Inflammatory macrophage (primary cell): ENCODE measurements at regions not wholly inside any gene's neighbourhood (a gene's known extent, or its start where the extent isn't known, plus 50 kb on each side); places are given as distances from the start of the nearest gene placed in this dataset.
A peak's percentile ranks its signal among the peaks of the same experiment; 100 is the strongest.

Experiments used
- DNase-seq, 2 donors: peaks; one replicate each; pipeline ENCODE4 v3.0.0-alpha.2; 2020 to 2022

DNA sequence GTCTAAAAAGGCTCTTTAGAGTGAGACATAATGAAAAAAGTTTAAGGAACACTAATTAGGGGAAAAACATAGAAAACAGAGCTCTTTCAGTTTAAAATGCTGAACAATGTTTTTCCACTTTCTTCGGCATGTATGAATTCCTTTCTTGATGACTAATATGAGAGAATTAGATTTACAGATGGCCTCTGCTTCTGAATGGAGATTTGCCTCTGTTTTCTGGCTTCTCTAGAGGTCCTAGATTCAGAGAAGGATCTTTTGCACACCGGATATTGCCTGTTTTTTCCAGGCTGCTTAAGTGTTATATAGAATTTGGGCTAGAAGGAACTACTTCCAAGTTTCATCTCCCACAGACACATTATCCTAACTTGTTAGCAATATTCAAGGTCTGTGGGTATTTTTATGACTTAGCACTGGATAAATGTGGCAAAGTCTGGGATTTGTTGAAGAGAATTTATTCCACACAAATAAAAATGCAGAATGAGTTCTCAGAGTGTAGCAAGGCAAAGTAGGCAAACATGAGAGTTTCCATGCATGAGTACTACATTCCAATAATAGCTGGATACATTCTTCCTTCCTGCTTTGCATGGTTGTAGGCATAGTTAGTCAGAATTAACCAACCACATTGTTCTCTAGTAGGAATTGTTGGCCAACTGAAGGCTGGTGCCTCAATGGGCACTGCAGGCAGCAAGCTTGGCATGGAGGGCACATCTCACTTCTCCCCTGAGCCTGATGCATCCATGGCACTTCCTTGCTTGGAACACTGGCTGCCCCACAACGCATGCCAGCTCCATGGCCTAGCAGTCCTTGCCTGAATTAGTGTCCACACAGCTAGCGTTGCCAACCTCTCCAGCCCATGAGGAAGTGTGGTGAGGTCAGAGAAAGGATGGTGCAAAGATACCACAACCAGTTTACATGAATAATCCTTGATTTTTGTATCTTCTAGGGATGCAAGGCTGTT is 224.2 kb downstream of the CLIC5 start:
- peak; percentile 31 to 36 for DNase-seq

GRCh38 chr6:45789238-45789637 is 226.4 kb downstream of the CLIC5 start:
- DNase-seq, result peak in 1 of 2 donors; percentile 8

DNA sequence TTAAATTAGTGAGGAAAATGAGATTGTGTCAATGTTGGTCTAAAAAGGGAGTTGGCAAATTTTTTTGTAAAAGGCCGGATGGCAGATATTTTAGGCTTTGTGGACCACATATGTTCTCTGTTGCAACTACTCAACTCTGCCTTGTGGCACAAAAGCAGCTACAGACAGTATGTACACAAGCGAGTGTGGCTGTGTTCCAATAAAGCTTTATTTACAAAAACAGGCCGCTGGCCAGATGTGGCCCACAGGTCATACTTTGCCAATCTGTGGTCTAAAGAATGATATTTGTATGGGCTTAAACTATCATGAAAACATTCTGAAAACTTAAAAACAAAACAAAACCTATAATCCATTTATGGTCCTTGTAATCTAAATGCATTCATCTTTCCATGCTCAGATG is 228.3 kb downstream of the CLIC5 start:
- DNase-seq, result no peak

DNA sequence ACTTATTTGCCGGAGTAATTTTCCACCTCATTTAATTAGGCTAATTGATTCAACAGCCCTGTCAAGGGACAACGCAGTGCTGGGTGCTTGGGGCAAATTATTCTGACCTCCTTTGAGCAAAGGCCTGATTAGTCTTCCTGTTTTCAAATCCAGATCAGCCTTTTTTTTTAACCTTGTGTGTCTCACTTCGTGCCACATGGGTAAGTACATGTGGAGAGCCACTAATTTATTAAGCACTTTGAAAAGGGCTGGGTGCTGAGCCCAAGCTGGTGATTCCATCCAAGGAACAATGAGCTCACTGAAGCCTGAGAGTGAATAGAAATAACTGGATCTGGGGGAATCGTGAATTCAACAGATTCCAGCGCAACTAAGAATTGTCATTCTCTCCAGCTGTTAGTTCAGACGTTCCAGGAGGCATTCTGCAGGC is 229.3 kb downstream of the CLIC5 start:
- no peak for DNase-seq

- no peak for DNase-seq
Observed at GRCh38 chr6:45784250-45784649, 231.4 kb downstream of the CLIC5 start.

GRCh38 chr6:45783716-45784115 is 231.9 kb downstream of the CLIC5 start:
- no peak for DNase-seq

DNA sequence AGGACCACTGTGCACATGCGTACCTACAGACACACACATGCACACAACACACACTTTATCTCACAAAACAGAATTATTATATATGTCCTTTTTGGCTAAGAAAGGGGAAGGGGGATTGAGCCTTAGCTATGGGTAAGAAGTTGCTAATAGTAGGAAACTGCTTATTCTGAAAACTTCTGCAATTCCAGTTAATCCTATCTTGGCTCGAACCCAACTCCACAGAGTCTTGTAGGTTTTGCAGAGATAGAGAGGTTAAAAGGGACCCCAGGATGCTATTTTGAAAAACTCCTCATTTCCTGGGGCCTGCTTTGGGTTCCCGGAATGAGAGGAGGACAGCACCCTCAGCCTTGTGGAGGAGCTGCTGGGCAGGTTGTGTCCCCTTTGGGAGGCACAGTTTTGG is 233.8 kb downstream of the CLIC5 start:
- DNase-seq, result no peak

DNA sequence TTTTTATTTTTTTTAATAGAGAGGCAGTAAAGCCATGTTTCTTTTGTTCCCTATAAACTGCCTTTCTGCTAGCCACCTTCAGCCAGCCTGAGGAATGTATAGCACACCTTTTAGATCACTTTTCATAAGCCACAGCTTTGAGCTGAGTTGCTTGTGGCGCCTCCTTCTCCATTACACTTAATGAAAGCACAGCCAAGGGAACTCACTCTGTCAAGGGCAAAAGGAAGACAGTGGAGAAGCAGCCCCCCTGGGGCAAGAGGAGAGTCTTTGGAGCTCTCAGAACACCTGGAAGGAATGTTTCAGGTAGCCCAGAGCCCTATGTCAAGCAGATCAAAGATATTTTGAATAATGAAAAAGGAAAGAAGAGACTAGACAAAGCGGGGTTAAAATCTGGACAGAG is 235.1 kb downstream of the CLIC5 start:
- no peak for DNase-seq

GRCh38 chr6:45775026-45775697 is 240.5 kb downstream of the CLIC5 start:
- DNase-seq, result no peak

DNA sequence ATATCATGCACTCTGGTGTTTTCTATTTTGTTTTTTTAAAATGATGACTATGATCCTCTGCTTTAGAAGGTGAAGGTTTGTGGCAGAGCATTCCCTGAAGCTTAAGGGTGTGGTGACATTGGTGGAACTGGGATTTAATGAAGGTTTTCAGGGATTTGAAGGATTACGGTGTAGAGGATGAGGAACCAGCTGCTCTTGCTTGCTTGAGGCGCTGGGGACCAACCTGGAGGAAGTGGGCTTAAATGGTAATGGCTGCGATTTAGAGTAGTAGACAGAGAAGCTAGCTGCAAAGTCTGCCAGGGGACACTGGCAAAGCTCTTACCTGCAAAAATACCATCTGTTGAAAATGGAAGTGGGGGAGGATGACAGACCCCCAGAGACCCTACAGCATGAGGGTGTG is 241.8 kb downstream of the CLIC5 start:
- no peak for DNase-seq

- DNase-seq, result no peak
Observed at GRCh38 chr6:45772886-45773495, 242.7 kb downstream of the CLIC5 start.

GRCh38 chr6:45772051-45772450 is 243.6 kb downstream of the CLIC5 start:
- DNase-seq, result no peak

GRCh38 chr6:45763281-45763680 is 252.4 kb downstream of the CLIC5 start:
- DNase-seq, result no peak

DNA sequence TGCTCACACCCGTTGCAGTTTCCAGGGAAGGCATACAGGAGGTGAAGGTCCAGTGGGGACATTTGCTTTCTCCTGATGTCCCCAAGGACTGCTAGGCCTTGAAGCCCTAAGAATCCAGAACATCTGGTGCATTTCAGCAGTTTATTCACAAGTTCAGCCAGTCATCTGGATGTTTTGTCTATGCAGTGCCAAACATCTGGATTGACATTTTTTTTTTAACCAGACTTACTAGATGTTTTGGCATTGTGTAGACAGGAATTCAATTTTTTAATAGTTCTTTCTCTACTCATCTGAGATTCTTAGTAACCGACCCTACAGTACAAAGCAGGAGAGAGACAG is 256.2 kb downstream of the CLIC5 start:
- no peak for DNase-seq

DNA sequence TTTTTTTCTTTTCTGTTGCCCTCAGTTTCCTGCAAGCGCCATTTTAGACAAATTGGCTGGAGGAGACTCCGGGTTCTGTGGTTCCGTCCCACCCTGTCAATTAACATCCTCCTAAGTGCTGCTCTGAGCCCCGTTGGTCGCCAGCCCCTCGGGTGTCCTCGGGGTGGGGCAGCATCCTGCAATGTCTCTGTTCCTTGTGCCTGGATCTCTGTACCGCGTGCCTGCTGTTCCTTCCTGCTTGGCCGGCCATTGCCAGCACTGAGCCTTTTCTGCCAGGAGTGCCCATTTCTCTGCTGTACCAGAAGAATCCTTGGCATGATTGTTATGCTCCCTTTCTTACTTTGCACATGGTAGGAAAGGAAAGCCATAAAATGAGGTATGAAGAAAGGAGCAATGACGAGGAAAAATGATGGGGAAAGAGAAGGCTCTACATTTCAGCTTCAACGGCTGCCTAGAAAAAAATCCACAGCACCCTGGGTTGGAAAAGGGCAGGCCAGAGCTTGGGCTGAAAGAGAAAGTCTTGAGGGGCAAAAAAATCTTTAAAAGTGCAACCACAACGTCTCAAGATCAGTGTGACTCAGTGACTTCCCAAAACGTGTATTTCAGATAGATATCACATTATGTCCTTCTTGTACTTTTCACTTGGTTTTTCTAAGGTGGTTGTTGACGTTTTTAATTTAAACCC is 256.7 kb downstream of the CLIC5 start:
- DNase-seq, result no peak

- DNase-seq, result no peak
Observed at GRCh38 chr6:45757443-45758130, 258.1 kb downstream of the CLIC5 start.

- no peak for DNase-seq
Observed at GRCh38 chr6:45756606-45757005, 259.1 kb downstream of the CLIC5 start.

GRCh38 chr6:45754432-45754831 is 261.2 kb downstream of the CLIC5 start:
- DNase-seq, result no peak

DNA sequence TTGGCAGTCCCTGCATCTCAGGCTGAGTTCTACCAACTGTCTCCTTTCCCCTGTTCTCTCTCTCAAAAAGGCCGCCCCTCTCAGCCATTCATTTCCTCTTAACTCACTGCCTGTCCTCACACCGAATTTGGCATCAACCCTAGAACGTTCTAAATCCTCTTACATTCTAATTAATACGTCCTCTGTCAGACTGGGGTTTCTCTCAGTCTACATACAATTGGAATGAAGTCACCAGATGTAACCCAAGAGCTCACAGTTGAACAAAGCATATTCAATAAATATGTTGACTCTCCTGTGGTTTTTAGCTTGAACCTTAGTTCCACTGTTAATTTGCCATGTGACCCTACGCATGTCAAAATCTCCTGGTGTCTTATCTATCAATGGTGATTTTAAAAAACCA is 269.6 kb downstream of the CLIC5 start:
- no peak for DNase-seq

GRCh38 chr6:45743028-45743615 is 272.5 kb downstream of the CLIC5 start:
- peak in 1 of 2 donors; percentile 21 for DNase-seq

GRCh38 chr6:45742591-45742990 is 273.1 kb downstream of the CLIC5 start:
- DNase-seq, result no peak
